NCI-H187 treated with DMSO at 0.1 percent for 48 hours (cell line): ENCODE measurements at regions not wholly inside any gene's neighbourhood (a gene's known extent, or its start where the extent isn't known, plus 50 kb on each side); places are given as distances from the start of the nearest gene placed in this dataset.

ENCODE experiments used
- DNase-seq: peaks from one replicate; lab custom pipeline; 2025; lab: John Stamatoyannopoulos, UW

GRCh38 chr1:34330061-34330460, 153.4 kb downstream of the C1orf94 start:
- no peak for DNase-seq

GRCh38 chr1:34331020-34331926, 154.6 kb downstream of the C1orf94 start:
- DNase-seq, result no peak

- DNase-seq, result no peak
Observed at GRCh38 chr1:34332996-34333395, 156.3 kb downstream of the C1orf94 start.

GRCh38 chr1:34338871-34339270, 162.2 kb downstream of the C1orf94 start:
- no peak for DNase-seq

- DNase-seq, result no peak
Observed at GRCh38 chr1:34341896-34342295, 165.2 kb downstream of the C1orf94 start.

- no peak for DNase-seq
Observed at GRCh38 chr1:34342334-34342733, 165.6 kb downstream of the C1orf94 start.

- no peak for DNase-seq
Observed at GRCh38 chr1:34346128-34346527, 169.4 kb downstream of the C1orf94 start.

- DNase-seq, result no peak
Observed at GRCh38 chr1:34353409-34353808, 176.7 kb downstream of the C1orf94 start.

GRCh38 chr1:34354367-34354766, 177.7 kb downstream of the C1orf94 start:
- no peak for DNase-seq

- no peak for DNase-seq
Observed at GRCh38 chr1:34356853-34357252, 180.1 kb downstream of the C1orf94 start.

- DNase-seq, result no peak
Observed at GRCh38 chr1:34358636-34359035, 181.9 kb downstream of the C1orf94 start.

- no peak for DNase-seq
Observed at GRCh38 chr1:34359411-34359810, 182.7 kb downstream of the C1orf94 start.

- no peak for DNase-seq
Observed at GRCh38 chr1:34360574-34360973, 183.9 kb downstream of the C1orf94 start.

GRCh38 chr1:34361121-34361520, 184.4 kb downstream of the C1orf94 start:
- DNase-seq, result no peak

GRCh38 chr1:34361781-34362357, 185.2 kb downstream of the C1orf94 start:
- DNase-seq, result no peak

- DNase-seq, result peak; percentile 55
Observed at GRCh38 chr1:34362949-34363348, 186.2 kb downstream of the C1orf94 start.

GRCh38 chr1:34363447-34363846, 186.7 kb downstream of the C1orf94 start:
- DNase-seq, result no peak

- DNase-seq, result no peak
Observed at GRCh38 chr1:34363915-34364314, 187.2 kb downstream of the C1orf94 start.

- DNase-seq, result no peak
Observed at GRCh38 chr1:34364376-34364775, 187.7 kb downstream of the C1orf94 start.

- DNase-seq, result no peak
Observed at GRCh38 chr1:34365295-34365694, 188.6 kb downstream of the C1orf94 start.

- DNase-seq, result no peak
Observed at GRCh38 chr1:34366875-34367624, 190.3 kb downstream of the C1orf94 start.

- DNase-seq, result no peak
Observed at GRCh38 chr1:34367954-34368353, 191.2 kb downstream of the C1orf94 start.
